GM21423 (cell line): ENCODE measurements at regions not wholly inside any gene's neighbourhood (a gene's known extent, or its start where the extent isn't known, plus 50 kb on each side); places are given as distances from the start of the nearest gene placed in this dataset.
A peak's percentile ranks its signal among the peaks of the same experiment; 100 is the strongest.
"Not testable (repeated sequence)": the region's sequence is repeated elsewhere in the genome, so short reads cannot be mapped to it uniquely, and the experiment has no call there.

Experiments used
- ATAC-seq: cut with Tn5 transposase; IDR thresholded peaks from one replicate; pipeline ENCODE4 v1.9.1; 2021; ENCODE audit warnings: mild to moderate bottlenecking, moderate library complexity; ENCODE audit not compliant: unreplicated experiment

DNA sequence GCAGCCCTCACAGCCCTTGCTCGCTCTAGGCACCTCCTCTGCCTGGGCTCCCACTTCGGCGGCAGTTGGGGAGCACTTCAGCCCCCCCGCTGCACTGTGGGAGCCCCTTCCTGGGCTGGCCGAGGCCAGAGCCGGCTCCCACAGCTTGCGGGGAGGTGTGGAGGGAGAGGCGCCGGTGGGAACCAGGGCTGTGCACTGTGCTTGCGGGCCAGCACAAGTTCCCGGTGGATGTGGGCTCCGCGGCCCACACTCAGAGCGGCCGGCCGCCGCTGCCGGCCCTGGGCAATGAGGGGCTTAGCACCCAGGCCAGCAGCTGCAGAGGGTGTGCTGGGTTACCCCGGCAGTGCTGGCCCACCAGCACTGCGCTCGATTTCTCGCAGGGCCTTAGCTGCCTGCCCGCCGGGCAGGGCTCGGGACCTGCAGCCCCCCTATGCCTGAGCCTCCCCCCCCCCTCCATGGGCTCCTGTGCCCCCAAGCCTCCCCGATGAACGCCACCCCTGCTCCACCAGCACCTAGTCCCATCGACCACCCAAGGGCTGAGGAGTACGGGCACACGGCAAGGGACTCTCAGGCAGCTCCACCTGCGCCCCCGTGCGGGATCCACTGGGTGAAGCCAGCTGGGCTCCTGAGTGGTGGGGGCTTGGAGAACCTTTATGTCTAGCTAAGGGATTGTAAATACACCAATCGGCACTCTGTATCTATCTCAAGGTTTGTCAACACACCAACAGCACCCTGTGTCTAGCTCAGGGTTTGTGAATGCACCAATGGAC, 224.8 kb downstream of the ZNF608 start:
- no peak for ATAC-seq

- ATAC-seq = peak; percentile 91
These were observed 227.0 kb downstream of the ZNF608 start for GRCh38 chr5:124519396-124519795.

GRCh38 chr5:124516567-124516966, 229.9 kb downstream of the ZNF608 start:
- ATAC-seq = no peak

DNA sequence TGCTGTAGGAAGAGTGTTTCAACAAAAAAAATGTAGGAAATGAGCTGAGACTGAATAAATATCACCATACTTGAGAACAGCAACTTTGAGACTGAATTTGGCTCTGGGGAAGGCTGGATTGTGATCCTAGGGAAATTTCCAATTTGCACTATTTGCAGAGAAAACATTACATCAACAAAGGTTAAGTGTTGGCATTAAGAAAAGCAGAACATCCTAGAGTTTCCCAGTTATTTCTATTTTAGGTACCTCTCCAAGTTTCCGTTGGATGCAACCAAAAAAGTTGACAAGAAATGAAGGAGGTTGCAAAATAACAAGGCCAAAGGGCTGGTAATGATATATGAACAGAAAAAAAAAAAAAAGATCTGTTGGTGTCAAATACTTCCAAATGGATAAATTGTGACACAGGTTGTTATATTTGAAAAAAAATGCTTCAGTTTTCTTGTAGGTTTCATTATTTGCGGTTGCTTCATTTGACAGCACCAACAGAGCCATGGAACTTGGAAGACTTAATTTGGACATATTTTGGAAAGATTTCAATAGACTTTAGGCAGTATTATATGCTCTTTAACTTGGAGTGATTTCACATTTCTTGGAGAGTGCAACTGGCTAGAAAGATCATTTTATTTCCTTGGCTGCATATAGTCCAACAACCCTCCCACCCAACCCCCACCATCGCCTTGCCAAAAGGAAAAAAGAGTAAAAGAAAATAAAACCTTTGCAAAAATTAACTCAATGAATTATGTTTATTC, 230.8 kb downstream of the ZNF608 start:
- no peak for ATAC-seq

DNA sequence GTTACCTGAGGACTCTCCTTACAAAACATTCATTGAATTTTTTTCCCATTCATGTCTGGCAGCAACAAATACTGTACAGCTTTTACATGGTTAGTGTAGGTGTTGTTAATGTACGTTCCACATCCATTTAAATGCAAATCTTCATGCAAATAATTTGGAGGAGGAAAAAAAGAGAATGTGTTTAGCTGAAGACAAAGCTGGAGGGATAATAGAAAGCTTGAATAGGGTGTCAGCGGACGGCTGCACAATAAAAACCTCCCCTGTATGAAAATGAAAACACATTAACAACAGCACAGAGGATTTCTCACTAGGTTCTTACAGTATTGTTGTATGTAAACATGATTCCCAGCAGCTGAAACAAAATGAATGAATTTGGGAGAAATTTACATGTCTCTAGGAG, 231.5 kb downstream of the ZNF608 start:
- ATAC-seq = no peak

- no peak for ATAC-seq
These were observed 233.3 kb downstream of the ZNF608 start for GRCh38 chr5:124512952-124513632.

GRCh38 chr5:124512236-124512635, 234.2 kb downstream of the ZNF608 start:
- no peak for ATAC-seq

GRCh38 chr5:124511791-124512190, 234.6 kb downstream of the ZNF608 start:
- no peak for ATAC-seq

DNA sequence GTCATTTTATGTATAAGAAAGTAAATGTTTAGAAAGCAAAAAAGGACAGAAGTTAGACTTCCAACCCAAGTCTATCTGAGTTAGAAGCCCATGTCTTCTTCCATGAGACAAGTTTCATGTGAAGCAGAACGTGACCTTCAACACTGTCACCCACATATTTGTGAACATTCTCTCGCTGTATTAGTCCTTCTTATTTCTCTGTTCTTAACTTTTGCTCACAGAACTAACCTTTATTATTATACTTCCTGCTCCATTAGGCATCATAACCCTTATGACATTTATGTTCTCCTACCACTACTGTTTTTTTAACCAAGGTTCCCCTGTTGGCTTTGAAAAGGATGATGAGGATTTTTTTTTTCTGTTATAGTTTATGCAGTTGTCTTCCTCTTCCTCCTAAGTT, 238.8 kb downstream of the ZNF608 start:
- no peak for ATAC-seq

DNA sequence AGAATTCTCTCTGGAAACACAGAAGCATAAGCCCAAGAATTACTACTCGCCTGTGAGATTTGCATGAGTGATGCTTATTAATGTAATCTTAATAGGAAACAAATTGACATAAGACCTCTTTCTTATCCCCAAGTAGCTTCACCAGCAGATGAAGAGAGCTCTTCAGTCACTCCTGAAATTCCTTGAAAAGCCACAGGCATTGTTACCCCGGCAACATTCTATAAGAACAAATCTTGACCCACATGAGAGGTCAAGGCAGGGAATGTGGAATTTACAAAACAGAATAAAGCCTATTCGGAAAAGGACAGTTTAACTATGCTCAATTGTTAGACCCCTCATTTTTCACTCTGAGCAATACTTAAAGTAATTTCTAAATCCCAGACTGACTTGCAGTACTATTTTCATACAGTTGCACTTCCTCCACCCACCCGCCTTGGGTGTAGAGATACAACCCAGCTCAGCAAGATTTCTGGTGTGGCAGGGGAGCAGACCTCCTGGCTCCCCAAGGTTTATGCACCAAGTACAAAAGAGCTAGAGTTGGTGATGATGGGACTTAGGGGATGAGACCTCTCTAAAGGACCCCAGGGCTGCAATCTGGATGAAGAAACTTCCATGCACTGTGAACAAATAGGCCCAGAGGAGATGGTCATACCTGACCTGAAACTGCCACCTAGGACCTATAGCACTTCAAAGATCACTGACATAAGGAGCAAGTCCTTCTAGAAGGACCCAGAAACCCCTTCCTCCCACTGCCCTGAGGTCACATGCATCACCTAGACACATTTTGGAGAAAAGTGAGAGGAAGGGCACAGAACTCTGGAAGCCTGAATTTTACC, 242.1 kb downstream of the ZNF608 start:
- no peak for ATAC-seq

GRCh38 chr5:124502551-124502950, 243.9 kb downstream of the ZNF608 start:
- ATAC-seq = no peak

DNA sequence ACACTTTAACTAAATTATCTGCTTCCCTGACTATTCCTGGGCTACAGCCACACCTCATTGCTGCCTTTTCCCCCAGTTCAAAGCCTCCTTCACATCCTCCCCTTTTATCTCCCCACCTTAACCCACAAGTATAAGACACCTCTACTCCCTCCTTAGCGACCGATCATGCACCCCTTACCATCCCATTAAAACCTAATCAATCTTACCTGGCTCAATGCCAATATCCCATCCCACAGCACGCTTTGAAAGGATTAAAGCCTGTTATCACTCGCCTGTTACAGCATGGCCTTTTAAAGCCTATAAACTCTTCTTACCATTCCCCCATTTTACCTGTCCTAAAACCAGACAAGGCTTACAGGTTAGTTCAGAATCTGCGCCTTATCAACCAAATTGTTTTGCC, 246.6 kb downstream of the ZNF608 start:
- ATAC-seq = not testable (repeated sequence)

- ATAC-seq = not testable (repeated sequence)
These were observed 249.5 kb downstream of the ZNF608 start for GRCh38 chr5:124496968-124497367.

DNA sequence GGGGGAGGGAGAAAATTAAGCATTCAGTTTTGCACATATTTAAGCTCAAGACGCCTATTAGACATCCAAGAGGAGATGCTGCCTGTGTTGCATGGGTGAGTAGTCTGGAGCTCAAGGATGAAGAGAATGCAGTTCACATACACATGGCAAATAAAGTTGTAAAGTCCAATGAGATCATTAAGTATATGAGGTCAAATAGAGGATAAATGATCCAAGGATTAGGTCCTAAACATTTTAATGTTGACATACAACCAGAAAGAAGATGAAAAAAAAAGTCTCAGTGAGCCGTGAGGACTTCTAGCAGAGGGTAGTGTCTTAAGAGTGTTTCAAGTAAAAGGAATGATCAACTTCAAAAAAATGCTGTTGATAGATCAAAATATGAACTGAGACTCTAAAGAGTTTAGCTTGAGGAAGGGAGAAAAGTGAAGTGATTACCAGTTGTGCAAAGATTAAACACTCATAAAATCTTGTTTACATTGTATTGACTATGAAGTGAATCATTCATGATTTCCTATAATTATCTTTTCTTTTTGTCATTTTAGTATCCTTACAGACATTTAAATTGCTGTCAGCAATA, 251.8 kb downstream of the ZNF608 start:
- no peak for ATAC-seq

- no peak for ATAC-seq
These were observed 253.8 kb downstream of the ZNF608 start for GRCh38 chr5:124492444-124493224.

DNA sequence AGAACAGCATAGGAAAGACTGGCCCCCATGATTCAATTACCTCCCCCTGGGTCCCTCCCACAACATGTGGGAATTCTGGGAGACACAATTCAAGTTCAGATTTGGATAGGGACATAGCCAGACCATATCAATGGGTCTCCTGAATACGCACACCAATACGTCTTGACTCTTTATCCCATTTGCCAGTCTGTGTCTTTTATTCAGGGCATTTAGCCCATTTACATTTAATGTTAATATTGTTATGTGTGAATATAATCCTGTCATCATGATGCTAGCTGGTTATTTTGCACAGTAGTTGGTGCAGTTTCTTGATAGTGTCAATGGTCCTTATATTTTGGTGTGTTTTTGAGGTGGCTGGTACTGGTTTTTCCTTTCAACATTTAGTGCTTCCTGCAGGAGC, 256.1 kb downstream of the ZNF608 start:
- not testable (repeated sequence) for ATAC-seq

DNA sequence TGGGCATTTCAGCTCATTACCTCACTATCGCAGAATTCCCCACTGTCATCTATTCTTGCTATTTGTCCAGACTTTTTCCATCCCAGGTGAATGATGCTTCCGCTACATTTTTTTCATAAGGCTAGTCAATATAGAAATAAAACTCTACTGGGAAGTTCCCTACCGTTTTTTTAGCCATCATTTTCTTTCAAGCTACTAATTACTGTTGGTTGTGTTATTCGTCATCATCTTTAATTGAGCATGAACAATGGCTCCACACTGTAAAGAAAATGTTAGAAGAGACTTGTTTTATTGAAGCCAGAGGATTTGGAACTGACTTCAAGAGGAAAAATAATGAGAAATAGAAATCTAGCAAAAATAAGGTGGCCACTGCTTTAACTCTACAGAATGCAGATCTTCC, 265.0 kb downstream of the ZNF608 start:
- no peak for ATAC-seq

DNA sequence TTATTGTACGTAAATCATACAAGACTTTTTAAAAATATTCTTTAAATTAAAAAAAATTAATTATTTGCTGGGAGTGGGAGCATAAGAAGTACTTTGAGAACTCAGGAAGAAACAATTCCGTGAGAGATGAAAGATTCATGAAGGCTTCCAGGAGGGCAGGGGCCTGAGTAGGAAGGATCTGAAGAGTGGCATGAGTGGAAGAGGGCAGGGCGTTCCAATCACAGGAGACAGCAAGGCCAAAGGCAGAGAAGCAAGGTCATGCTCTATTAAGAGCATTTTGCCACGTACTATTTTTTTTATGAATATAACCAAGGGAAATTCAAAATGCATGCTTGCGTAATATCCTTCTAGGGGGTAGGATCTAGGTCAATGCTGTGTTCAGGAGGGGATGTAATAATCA, 265.5 kb downstream of the ZNF608 start:
- ATAC-seq = no peak

DNA sequence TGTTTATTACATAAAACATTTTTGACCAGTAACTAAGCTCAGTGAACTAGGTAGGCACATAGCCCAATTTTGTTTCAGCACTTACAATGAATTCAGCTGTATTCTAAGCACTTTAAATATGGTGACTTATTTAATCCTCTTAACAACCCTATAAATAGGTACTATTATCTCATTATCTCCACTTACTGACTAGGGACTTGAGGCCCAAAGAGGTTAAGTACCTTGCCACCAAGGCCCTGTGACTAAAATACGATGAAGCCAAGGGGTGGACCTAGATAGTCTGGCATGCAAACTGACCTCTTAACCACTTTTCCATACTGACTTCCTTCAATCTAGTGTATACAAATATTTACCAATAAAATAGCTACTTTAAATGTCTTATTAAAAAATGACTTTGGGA, 266.4 kb downstream of the ZNF608 start:
- no peak for ATAC-seq

GRCh38 chr5:124478264-124478663, 268.2 kb downstream of the ZNF608 start:
- no peak for ATAC-seq
